Activated T-cell treated with anti-CD3 and anti-CD28 coated beads for 48 hours (primary cell): ENCODE measurements at regions not wholly inside any gene's neighbourhood (a gene's known extent, or its start where the extent isn't known, plus 50 kb on each side); places are given as distances from the start of the nearest gene placed in this dataset.
"Not testable (repeated sequence)": the region's sequence is repeated elsewhere in the genome, so short reads cannot be mapped to it uniquely, and the experiment has no call there.

Experiments used
- DNase-seq: peaks from one replicate; pipeline ENCODE4 v3.0.0-alpha.2; 2020; ENCODE audit warnings: low read depth

DNA sequence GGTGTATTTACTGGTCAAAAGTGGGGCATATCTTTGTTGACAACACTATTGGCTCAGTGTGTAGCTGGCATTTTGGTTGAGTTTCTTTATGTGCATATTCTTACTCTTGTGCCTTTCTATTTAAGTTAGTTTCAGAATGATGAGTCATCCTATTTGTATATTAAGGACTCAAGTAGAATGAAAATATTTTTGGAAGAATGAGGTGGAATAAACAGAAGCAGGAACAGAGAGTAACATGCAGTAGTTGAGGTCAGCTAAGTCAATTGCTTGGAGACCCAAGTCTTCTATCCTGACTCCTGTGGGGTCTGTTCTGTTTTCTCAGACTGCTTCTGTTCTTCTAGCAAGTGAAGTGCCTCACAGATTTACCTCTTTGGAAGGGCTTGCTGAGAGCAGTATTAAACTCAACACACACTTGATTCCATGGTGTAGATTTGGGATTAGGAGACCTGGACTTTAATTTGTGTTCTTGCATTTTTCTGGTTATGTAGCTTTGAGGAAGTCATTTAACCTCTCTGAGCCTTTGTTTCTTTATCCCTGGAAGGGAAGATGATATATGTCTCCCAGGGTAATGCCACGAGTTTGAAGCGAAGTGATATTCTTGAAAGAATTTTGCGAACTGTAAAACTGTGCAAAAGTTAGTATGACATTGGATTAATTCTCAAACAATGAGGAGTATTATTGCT, 324.3 kb downstream of the QKI start:
- DNase-seq: no peak

DNA sequence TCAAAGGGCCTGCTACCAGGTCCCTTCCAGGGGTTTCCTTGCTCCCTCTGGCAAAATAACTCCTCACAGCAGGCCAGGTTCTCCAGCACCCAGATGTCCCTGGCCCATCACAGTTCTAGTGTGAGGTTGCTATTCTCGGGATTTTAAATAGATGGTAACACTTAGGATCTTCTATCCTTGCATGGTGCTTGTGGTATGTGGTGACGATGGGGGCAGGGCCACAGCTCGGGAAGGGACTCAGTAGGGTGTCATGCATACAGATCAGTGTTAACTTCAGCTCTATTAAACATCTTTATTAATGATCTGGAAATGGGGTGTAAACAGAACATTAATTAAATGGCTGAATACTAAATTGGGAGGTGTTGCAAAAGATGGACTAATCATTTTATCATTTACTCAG, 323.8 kb downstream of the QKI start:
- no peak for DNase-seq

DNA sequence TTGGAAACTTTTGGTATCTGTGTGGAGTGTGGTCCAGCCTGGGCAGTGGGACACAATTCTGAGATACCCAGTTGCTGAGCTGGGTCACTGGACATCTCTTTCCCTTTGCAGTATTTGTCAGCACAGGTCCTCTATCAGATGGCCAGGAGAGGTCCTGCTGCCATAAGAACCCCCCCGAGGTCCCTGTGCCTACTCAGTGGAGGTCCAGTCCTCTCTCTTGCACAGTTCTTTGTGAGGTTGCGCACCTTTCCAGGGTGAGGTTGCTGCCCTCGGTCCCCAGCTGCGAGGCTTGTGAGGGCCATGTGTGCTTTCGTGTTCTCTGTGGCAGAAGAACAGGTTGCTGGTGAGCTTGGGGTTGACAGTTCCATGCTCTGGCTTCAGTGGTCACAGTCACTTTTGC, 320.6 kb downstream of the QKI start:
- DNase-seq: no peak

DNA sequence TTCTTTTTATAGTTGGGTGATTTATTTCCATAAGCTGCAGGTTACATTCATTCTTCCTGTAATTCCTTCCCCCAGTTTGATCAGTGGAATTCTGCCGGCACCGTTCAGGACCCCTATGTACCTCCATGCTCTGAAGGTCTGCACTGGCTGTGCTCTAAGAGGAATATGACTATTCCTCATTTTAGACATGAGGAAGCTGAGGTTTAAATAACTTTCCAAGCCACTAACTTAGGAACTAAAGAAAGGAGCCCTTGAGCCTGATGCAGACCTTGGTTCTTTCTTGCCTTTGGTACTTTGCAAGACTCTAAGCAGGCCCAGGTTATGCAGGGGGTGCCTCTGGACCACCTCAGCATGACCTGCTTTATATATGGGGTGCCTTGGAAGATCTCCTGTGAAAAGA, 318.5 kb downstream of the QKI start:
- no peak for DNase-seq

DNA sequence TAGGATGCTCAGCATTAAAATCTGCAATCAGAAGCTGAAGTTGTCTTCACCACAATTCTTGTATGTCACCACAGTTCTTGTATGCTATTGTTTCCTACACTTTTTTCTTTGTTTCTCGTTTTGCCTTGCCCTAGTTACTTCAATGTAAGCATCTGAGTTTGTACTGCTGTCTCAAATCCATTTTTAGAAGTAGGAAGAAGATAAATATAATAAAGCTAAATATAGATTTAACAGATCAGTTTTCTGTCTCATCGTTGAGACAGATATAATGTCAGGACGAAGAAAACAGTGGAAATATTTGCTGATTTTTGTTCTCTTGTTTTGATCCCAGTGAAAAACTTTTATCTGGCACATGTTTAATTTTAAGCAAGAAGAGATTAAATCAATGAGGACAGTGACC, 318.0 kb downstream of the QKI start:
- DNase-seq: no peak

DNA sequence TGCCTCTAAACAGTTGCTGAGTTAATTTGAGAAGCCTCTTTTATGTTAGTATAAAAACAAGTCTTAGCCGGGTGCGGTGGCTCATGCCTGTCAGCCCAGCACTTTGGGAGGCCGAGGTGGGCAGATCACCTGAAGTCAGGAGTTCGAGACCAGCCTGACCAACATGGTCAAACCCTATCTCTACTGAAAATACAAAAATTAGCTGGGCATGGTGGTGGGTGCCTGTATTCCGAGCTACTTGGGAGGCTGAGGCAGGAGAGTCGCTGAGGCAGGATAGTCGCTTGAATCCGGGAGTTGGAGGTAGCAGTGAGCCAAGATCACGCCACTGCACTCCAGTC, 317.5 kb downstream of the QKI start:
- not testable (repeated sequence) for DNase-seq

DNA sequence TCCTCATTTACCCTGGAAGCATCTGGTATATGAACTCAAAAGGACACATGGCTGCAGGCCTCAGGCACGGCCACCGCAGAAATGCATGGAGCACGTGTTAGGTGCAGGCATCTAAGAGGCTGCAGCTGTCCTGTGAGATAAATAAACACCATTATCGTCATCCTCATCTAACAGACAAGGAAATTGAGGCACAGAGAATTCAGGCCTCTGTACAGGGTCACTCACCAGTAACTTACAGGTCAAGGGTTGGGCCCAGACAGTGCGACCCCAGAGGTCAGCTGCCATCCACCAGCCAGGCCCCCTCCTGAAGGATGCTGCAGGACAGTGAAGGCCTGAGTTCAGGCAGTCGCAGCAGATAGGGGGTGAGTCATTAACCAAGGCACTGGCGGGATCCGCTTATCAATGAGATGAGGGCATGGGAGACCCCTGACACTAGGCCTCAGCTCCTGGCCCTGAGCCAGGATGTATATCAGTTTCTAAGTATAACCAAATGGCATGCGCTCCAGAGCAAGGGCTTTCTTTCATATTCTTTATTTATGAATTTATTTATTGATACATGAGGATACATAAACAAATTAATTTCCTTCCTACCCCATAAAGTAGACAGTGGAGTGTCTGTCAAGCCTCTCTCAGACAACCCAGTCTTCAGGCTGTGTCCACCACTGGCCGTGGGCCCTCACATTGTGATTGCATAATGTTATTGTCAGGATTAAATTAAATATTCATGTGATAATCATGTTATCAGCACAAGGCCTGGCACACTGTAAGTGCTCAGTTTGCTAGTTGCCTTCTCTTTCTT, 316.9 kb downstream of the QKI start:
- DNase-seq: no peak

DNA sequence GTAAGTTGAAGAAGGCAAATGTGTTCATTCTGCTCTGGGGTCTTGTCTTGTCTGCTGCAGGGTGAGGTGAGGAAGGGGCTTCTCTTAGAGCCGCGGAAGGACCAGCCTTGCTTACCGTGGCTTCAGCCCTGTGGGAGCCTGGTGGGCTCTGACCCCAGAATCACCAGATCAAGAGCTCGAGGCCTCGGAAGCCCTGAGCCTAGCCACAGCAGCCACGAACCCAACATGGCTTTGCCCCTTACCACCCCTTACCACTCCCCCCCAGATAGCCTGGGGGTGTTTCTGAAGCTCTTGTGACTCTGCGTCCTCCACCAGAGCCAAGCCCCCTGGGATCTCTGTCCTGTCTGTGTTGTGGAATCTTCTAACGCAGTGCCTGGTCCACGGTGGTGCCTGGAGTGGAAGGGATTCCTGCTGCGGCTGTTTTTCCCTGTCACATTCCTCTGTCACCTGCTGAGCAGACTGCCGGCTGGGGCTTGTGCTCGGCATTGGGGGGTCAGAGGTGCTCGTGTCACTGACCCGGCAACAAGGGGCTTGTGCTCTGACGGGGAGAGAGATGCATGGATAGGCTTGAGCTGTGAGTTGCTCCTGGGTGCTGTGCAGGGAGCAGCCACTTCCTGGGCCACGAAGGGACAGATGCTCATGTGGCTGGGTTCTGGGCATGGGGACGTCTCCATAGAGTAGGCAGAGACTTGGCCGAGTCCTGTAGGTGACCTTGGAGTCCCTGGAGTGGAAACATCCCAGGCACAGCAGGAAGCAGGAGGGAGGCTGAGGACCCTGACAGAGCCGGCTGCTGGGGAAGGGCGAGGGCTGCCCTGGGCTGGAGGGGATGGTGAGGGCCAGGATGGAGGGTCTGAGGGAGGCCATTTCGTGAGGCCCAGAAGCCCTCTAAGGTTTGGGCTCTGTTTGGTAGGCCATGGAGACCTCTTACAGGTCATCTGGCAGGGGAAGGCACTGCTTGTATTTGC, 316.0 kb downstream of the QKI start:
- no peak for DNase-seq

DNA sequence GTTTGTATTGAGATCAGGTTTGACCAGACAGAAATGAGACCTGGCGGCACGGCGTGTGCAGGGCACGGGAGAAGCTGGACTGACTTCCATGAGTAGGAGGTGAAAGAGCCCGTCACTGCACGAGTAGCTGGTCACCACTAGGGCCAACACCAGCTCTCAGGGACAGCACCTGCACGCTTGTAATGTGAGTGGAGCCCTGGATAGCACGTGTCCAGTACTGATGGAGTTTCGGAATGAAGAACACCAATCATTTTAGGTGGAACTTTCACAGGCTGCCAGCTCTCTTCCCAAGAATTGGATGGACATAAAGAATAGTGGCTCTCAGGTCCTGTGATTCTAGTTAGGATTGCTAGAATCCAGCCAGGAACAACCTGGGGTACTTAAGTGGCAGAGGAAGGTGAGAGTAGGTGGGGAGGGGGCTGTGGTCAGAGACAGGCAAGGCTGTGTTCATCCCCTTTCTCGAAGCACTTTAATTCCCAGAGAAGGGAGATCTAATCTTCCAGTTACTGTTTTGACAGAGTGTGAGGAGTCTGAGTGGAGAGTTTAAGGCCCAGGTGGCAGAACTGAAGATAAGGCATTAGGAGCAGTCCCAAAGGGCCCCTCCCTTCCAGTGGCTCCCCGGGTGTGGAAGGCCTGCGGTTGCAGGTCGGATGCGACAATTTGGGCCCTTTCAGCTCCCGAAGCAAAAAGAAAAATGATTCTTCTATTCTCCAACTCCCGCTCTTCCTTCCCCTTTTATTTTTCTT, 314.8 kb downstream of the QKI start:
- no peak for DNase-seq

DNA sequence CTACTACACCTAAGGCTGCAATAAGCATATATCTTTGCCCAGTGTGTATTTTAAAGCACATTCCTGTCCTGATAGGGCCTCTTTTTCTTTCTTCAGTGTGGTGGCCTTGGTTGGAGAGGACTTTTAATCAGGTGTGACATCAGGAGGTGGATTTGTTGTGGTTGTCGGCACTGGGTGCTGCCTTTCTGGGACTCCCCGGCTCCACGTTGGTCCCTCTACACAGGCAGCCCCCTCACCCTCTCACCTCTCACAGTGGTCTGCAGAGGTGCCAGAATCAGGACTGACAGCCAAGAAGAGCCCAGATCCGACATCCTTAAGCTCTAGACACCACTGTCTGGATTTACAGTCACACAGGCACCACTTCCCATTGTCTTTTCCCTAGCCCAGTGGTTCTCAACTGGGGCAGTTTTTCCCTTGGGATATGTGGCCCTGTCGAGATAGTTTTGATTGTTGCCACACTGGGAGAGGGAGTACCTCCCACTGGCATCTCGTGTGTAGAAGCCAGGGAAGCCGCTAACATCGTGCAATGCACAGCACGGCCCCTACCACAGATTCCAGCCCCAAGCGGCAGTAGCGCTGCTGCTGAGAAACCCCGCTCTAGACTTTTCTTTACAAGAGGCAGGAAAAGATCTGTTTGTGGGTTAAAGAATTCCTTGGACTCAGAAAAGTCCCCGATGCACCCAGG, 314.1 kb downstream of the QKI start:
- no peak for DNase-seq

DNA sequence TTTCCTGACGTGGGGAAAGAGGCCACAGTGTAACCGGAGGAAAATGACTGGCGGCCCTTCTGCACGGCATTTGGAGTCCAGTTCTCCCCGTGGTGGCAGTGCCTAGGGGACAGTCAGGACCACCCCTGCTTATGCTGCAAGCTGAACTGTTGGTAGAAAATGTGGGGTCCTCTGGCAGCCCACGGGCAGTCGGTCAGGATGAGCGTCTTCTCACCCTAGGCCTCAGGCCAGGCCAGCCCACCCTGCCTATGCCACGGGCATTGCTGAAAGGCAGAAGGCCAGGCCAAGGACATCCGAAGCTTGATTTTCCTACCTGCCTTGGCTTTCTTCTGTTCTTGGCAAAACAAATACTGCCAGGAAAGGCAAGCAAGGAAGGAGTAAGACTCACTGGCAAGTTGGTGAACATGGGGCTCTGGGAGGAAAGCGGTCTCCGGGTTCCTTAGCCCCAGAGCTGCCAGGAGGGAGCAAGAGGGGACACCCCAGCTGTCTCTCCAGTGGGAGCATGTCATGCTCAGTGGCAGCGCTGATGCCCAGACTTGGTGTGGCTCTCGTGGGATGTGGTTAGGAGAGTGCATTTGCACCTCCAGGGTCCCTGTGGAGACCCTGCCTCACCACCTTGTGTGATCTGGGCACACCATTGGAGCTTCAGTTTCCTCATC, 311.6 kb downstream of the QKI start:
- DNase-seq: no peak

DNA sequence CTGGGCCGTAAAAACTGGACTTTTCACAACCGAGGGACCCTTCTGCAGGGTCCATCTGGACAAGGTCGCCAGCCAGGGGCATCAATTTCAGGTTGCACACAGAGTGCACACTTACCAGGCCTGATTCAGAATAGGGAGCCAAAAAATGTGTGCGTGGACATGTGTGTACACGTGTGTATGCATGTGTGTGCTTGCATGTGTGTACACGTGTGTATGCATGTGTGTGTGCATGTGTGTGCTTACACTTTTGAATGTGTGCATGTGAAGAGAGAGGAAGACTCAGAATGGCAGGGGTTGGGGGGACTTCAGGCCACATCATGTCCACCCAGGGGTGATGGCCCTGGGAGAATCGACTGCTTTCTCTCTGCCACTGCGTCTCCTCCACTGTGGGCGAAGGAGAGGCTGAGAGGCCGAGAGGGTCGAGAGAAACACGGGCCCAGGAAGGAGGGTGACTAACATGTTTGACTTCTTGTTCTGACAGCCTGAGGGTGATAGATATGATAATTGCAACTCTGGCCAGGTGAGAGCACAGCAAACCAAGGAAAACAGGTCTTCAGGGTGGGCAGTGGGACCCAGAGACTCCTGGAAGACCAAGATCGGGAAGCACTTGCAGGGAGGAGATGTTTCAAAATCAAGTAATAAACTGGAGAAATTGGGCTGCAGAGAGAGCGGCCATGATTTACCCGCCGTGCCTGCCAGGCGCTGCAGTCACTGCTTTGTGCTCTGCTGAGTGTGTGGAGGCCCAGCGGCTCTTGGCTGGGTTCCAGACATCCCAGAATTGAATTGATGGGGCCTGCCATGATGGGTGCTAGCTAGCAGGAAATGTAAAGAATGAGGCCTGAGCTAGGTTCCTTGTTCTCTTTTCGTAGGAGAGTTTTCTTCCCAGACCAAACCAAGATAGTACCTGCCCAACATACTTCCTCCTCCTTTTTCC, 310.8 kb downstream of the QKI start:
- no peak for DNase-seq

DNA sequence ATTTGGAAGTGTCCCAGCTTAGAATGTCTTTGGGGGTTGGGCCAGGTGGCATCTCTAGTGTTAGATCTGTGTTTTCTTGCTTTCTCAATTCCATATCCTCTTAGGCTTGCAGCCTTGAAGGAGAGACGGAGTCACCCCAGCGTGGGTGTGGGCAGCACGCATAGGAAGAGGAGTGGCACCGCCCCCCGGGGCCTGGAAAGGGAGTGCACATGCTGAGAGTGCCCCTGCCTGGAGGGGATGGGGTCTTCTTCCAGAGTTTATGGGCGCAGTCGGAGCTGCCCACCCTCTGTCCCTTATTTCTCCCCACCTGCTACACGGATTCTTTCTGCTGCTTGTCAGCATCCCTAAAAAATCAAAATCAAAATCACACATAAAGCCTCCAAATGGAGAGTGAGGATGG, 309.7 kb downstream of the QKI start:
- DNase-seq: no peak

DNA sequence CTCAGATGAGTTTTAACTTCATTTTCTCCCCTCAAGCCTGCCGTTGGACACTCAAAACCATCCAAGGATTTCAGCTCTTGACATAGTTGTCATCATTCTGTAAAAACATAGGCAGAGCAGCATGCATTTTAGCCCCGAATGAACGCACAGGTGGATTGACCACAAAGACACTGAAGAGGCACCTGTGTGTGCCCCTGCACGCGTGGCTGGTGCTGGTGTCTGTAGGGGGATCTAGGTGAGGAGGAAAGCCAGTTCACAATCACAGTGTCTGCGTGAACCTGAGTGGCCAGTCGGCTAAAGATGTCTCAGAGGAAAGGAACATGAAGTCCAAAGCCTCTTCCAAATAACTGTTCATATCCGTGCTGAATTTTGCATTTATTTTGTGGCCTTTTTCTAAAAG, 309.2 kb downstream of the QKI start:
- DNase-seq: no peak

DNA sequence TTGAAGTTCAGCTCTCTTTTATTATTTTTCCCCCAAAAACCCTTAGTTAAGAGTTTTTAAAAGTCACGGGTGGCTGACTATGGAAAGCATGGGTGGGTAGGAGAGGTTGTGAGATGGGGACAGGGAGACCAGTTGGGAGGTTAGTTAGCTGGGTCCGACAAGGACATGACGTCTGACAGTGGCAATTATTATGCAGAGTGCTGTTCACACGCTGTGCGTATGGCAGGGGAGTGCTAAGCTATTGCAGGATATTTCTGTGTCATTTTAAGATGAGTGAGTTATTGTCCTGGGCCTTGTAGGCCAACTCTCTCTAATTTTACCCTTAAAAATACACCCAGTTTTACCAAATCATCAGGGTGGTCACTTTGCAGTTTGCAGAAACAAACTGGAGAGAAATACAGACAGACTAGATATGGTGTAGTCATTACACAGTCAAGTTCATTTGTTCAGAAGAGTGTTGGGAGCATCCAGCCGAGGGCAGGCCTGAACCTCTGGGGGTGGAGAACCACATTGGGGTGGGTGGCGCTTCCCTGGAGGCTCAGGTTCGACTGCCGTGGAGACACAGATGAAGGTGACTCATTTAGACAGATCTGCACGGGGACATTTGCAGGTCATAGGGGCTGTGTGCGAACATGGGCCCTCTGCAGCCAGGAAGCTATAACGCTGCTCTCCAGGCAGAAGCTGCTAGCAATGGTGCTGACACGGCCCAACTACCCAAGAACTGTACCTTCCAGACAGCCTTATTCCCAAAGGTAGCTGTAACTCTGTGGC, 307.6 kb downstream of the QKI start:
- DNase-seq: no peak

DNA sequence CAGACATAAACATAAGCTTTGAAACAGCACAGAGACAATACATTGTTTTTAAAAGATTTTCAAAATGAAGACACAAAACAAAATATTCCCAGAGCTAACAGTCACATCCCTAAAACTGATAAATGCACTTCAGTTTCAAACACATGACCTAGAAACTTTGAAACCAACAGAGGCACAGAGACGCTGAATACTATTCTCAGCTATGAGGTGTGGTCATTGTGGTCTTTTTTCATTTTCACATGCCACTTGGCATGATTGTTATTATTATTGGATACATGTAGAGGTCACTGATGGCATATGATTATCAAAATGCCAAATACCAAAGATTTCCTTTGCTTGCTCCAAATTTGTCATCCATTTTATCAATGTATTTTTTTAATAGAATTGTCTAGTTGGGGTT, 306.9 kb downstream of the QKI start:
- no peak for DNase-seq

DNA sequence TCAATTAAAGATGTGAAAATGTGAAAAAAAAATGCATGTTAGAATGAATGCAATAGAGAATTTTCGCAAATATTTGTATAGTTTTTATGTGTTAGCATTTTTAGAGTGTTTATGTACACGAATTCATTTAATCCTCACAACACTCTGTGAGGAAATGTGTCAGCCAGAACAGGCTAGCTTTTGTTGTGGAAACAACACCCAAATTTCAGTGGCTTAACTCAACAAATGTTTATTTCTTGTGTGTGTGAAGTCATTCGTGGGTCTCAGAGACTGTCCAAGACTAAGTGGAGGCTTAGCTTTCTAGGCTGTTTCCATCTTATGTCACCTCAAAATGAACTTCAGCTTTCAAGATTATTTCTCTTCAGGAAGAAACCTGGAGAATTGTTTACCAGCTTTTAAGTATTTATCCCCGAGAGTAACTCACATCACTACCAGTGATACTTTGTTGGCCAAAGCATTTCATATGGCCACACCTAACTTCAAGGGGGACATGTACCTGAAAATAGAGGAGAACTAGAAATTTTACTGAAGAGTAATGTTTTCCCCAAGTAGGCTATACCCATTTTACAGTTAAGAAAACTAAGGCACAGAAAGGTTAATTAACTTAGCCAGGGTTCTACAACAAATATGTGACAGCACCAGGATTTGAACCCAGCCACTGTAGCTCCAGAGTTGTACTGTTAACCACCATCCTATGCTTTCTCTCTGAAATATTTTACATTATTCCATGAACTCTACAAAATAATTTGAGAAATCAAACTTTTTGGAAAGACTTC, 306.1 kb downstream of the QKI start:
- no peak for DNase-seq

DNA sequence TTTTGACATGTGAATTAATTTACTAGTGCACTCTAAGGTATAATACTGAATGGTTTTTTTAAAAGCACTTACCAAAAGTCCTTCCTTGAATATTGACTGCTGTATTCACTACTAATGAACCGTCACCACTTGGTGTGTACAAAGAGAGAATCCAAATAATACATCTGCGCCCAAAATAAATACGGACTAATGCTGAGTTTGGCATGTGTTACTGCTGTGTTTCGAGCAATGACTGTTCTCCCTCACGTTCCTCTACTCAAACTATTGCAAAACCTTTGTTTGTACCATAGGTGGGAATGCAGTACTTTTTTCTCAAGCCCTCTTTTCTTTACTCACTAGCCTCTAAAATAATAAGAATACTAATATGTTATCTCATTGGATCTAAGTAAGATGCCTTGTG, 305.5 kb downstream of the QKI start:
- DNase-seq: no peak
